NCI-H2081 treated with DMSO at 0.1 percent for 48 hours (cell line): ENCODE measurements at regions not wholly inside any gene's neighbourhood (a gene's known extent, or its start where the extent isn't known, plus 50 kb on each side); places are given as distances from the start of the nearest gene placed in this dataset.

Experiments used
- DNase-seq: peaks from one replicate; lab custom pipeline; 2025; lab: John Stamatoyannopoulos, UW

DNA sequence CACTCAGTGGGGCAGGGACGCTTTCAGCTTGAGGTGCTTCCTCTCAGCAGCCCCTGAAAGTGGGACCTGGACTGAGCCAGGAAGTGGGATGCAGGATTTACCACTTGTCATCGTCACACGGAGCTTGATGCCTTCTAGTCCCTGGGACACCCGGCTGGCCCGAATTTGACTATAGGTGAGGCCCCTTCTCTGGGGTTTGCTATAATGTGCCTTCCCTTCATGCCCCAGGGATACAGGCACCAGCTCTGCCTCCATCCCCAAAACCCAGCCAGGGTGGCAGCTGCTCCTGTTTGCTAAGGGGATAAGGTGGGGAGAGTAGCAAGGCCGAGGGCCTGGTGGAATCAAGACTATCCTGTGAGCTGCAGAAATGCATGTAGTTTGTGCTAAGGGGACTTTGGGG is 235.0 kb downstream of the GLRX3 start:
- DNase-seq: no peak

GRCh38 chr10:130371666-130372065 is 235.5 kb downstream of the GLRX3 start:
- DNase-seq: no peak

- no peak for DNase-seq
These were observed 236.0 kb downstream of the GLRX3 start for GRCh38 chr10:130372222-130372621.

GRCh38 chr10:130372866-130373265 is 236.7 kb downstream of the GLRX3 start:
- DNase-seq: no peak

DNA sequence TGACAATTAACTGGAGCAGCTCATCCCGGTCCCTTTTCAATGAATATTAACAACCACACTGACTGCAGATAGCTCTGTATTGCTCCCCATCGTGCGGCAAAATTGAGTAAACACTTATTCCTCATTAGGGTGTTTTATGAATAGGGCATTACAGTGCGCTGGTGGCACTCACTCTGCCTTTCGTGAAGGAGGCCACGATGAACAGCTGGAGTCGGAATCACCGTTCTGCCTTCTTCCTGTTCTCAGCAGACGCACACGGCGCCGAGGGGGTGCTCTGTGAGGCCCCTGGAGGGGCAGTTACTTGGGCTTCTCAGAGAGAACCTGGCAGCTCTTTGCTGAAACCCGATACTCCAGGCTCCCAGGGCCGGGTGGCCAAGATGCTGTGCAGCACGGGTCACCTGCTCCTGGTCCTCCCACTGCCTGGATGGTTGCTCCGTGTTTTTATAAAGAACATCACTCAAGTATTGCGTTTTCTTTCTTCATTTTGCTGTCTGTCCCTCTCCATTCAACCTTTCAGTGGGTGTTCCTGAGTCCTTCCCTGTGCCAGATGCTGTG is 241.9 kb downstream of the GLRX3 start:
- DNase-seq: no peak

DNA sequence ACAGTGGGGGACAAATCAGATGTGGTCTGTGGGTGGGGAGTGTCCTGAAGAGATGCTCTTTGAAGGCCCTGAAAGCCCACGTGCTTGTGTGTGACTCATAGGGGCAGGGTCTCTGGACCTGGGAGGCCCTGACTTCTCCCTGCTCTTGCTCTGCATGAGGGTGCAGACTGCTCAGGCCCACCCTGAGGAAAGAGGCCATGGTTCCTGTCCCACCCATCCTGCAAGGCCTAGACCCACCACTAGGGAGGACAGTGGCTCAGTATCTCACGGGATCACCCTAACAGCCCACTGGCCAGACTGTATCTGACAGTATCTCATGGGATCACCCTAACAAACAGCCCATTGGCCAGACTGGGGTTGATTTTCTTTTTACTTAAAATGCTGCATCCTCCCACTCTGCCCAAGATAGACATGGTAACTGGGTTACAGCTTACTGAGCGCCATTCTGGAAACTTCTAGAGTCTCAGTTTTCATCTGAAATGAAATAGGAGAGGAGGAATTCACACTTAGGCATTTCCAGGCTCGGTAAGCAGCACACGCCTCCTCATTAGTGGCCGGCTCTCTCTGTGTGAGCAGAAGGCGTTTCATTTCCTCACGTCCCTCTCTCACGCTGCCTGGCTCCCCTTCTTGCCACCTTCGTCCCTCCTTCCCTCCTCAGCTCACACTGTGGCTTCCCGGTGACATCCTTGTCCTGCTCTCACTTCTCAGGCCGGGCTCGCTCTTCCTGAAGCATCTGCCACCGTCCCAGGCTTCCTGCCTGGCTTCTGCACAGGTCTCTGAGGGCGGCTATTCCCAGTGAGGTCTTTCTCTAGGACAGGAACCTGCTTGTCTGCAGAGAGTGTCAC is 242.6 kb downstream of the GLRX3 start:
- no peak for DNase-seq

DNA sequence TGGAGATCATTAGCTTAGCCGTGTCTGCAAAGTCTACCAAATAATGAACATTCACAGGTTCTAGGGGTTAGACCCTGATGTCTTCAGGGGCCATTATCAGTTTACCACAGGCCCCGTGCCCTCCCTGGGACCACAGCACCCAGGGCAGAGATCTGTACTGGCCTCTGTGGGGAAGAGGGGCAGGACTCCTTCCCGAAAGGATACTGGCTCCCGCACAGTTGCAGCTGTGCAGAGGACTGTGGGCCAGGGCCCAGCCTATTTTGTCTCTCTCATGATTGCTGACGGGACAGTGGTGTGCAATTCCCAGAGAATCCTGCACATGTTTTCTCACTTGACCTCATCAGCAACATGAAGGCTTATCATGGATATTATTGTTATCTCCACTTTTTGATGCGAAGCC is 243.9 kb downstream of the GLRX3 start:
- DNase-seq: no peak

DNA sequence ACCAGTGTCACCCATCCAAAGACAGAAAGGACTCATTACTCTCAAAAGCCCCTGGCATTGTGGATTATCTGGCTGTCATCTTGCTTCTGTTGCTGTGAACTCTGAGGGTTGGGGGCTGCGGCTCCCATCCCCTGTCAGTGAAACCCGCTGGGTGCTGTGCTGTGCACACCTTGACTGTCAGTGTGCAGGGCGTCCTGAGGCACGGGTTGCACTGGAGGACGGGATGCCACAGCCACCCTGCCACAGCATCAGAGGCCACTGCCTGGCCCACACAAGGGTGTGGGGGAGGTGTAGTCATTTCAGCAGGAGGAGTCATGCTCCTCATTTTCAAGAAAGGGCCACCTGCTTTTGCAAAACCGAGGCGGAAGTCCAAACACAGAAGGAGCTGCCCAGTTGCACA is 245.8 kb downstream of the GLRX3 start:
- DNase-seq: no peak

DNA sequence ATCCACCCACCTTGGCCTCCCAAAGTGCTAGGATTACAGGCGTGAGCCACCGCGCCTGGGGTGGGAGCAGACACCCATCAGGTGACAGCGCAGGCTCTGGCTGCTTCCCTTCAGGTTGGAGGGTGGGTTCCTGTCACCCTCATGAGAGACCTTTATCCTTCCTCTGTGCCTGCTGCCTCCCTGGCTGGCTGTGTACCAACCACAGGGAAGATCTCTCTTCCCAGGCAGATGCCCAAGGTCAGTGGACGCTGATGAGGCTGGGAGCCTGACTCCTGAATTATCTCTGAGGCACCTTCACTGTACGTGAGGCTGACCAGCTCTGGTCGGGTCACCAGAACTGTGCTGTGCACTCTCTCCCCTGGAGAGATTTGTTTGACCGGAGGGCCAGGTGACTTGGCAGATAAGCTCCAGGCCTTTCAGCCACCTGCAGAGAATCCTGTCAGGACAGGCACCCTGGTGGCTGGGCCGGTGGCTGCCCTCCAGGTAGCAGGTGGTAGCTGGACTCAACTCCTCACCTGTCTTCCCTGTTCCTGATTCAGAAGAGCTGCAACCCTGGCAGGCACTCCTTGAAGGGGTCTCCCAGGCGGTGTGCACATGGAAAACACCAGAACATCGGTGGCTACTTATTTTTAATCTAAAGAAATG is 251.9 kb downstream of the GLRX3 start:
- DNase-seq: no peak

- no peak for DNase-seq
These were observed 252.6 kb downstream of the GLRX3 start for GRCh38 chr10:130388746-130389145.

DNA sequence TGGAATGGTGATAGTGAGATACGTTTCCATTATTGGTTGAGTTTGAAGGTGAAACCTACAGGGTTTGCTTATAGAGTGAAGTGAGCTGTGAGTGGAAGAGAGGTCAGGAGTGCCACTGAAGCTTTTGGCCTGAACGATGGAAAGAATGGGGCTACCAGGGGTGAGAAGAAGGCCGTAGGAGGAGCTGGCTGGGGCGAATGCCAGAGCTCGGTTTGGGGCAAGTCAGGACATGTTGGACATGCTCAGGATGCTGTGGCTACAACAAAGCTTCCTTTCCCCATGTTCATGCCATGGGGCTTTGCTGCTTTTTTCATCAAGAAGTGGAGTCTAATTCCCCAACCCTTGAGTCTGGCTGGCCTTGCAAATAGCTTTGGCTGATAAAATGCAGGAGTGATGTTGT is 253.7 kb downstream of the GLRX3 start:
- no peak for DNase-seq

DNA sequence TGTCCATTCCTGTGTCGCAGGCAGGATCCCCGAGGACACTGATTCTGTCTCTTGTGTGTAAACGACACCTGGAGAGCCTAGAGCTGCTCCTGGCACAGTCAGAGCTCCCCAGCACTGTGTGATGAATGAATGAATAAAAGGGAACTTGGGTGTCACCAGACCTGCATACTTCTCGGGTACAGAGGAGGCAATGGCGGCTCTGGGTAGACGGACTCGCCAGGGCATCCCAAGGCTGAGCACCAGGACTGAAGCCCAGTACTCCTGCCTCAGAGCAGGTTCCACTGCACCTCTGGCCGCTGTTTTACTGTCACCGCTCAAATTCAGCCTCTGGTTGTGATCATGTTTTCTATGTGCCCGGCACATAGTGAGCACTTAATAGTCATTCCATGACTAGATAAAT is 255.8 kb downstream of the GLRX3 start:
- no peak for DNase-seq

- DNase-seq: no peak
These were observed 257.2 kb downstream of the GLRX3 start for GRCh38 chr10:130393342-130393741.

GRCh38 chr10:130394832-130395231 is 258.6 kb downstream of the GLRX3 start:
- no peak for DNase-seq

DNA sequence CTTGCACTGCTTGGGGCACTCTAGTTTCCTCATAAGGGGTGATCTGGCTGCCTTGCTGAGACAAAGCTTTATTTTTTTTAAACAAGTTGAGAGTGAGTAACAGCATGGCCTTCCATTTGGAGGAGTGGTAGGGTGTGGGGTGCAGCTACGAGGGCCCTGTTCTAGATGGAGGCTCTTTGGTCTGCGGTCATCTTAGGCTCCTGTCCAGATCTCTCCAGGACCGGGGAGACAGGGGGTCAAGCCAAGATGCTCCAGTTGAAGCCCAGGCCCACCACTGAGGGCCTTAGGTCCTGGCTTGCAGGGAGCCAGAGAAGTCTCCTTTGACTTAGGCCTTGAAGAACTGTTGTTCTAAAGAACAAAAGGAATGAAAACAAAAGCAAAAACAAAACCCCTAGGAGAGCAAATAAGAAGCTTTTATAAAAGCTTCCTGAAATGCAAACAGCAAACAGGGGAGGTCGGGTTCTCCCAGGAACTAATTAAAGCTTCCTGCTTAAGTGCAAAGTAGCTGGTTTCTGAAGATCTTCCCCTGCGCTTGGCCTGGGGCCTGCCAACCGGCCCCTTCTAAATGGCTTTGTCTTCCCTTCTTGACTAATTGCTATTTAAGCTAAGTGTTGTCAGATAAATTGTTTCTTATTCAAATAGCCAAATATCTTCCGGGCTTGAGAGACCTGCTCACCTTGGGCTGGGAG is 259.2 kb downstream of the GLRX3 start:
- DNase-seq: no peak

DNA sequence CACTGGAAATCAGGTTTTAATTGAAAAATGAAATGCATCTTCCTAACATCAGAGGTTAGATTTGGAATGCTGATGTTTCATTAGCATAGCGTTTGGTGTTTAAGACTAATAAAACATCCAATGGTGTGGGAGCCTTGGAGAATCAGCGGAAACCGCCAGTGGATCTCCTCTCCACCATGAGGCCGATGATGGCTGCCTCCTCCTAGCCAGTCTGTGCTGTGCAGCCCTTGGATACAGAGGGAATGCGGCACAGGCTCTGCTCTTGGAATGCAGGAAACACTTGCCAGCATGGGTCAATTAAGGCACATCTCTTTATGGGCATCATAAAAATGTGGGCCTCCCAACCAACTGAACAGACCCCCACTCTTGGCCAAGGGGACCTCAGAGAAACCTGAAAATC is 259.9 kb downstream of the GLRX3 start:
- no peak for DNase-seq

GRCh38 chr10:130398090-130398994 is 262.2 kb downstream of the GLRX3 start:
- no peak for DNase-seq

DNA sequence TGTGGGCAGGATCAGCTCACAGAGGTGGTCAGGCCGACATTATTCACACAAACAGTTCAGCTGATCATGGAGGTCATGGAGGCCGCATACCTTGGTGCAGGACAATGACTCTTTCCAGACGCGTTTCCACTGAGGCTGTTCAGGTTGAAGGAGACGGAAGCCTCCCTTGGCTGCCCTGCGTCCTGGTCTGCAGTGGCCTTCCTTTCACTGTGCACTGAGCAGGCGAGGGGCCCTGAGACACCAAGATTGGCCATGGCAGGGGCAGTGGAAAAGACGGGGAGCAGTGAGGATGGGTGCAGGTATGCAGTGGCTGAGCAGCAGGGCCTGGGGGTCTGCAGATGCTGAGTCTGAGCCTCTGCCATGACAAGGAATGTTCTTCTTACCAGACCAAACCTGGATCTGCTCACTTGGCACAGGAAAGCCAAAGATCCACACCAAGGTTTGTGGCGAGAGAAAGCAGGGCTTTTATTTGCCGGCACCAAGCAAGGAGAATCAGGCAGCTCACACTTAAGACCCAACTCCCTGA is 263.3 kb downstream of the GLRX3 start:
- no peak for DNase-seq

GRCh38 chr10:130400890-130401289 is 264.7 kb downstream of the GLRX3 start:
- DNase-seq: no peak

GRCh38 chr10:130401860-130402765 is 265.9 kb downstream of the GLRX3 start:
- no peak for DNase-seq
